ENCODE measurements at regions not wholly inside any gene's neighbourhood (a gene's known extent, or its start where the extent isn't known, plus 50 kb on each side); places are given as distances from the start of the nearest gene placed in this dataset.

DNA sequence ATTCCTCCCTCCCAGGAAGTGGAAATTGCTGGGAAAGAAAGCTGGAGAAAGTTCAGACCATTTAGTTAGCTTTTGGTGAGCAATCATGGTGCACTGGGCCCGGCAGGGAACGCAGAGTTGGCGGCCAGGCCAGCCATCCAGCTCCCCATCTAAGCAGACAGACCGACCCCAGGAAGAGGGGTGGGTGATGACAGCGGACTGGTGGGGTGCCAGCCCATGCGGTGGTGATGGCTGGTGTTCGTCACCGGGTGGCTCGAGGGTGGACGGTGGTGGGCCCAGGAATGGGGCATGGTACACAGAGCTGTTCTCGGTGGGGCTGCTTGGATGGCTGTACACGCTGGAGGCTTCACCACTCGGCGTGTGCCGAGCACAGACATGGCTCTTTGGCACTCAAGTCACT lies 85.6 kb upstream of the ARAP3 start:
- TF ChIP-seq CTCF (IDR thresholded peaks at IDR 0.05) (no peak), POLR2A (IDR thresholded peaks at IDR 0.05) (no peak)
- H3K27me3 ChIP-seq: peaks cover 0 to 12% (median 0%) of the 10 kb centered on the region in 4 donors
- H3K27ac ChIP-seq: no peak overlapping the region
- H3K4me3 ChIP-seq: no peak overlapping the region
- intact Hi-C loops (cut with DNase I): no loop called here
- H3K36me3 ChIP-seq: no peaks in the 10 kb centered on the region
- no peak for DNase-seq
- H3K4me1 ChIP-seq: no peaks in the 10 kb centered on the region
- no peaks in the 10 kb centered on the region for H3K9me3 ChIP-seq
- WGBS, 2 donors: 77 to 84% methylated on average over 9 to 10 of the region's 15 CpGs

DNA sequence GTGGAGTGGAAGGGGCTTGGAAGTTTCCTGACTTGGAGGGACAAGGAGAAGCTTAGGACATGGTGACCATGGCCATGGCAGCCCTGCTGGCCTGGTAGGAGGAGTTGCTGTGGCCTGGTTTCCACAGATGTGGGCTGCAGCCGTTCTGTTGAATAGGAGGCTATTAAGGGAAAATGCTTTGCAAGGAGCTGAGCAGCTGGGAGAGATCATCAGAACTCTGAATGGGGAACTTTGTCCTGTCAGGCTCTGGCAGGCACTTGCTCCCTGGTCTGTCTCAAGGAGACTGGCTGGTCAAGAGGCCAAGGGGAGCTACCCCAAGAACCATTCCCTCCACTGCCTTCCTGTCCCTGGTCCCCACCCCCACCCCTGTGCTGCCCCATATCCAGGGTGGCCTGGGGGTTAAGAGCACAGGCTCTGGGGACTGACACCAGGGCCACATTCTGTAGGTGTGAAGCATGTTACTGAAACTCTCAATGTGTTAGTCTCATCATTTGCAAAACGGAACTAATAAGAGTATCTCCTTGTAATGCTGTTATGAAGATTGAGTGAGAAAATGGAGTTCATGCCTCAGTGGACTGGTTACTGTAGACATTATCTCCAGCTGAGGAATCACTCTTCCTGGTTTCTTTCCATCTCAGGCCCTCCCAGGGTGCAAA lies 84.0 kb upstream of the ARAP3 start:
- peaks cover 0 to 22% (median 0%) of the 10 kb centered on the region in 4 donors for H3K27me3 ChIP-seq
- H3K9me3 ChIP-seq: no peaks in the 10 kb centered on the region
- H3K36me3 ChIP-seq: no peaks in the 10 kb centered on the region
- DNase-seq: no peak
- H3K27ac ChIP-seq: no peak overlapping the region
- TF ChIP-seq CTCF (IDR thresholded peaks at IDR 0.05) (no peak), POLR2A (IDR thresholded peaks at IDR 0.05) (no peak)
- H3K4me3 ChIP-seq: no peak overlapping the region
- 47 to 57% methylated on average over 1 to 2 of the region's 2 CpGs for WGBS, 2 donors
- H3K4me1 ChIP-seq: no peaks in the 10 kb centered on the region
- intact Hi-C loops (cut with DNase I): no loop called here

DNA sequence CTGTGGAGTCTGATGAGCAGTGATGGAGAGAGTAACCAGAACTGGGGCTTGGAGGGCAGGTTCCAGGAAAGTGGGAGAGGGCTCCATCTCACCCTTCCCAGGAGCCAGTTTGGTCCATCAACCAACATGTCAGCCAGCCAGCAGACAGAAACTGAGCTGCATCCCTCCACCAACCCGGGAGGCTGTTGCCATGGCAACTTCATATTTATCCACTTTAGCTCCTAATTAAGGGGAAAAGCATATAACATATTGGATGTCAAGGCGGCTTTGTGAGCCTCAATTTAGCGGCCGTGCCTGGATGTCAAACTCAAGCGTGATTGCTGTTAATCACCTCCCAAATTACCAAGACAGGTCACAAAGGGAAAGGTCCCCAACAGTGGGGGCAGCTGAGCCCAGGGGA lies 81.5 kb upstream of the ARAP3 start:
- H3K27ac ChIP-seq: no peak overlapping the region
- no peak for TF ChIP-seq CTCF (IDR thresholded peaks at IDR 0.05)
- TF ChIP-seq POLR2A (IDR thresholded peaks at IDR 0.05): no peak
- no peak overlapping the region for H3K4me3 ChIP-seq
- no peaks in the 10 kb centered on the region for H3K4me1 ChIP-seq
- no peak for DNase-seq
- H3K9me3 ChIP-seq: no peaks in the 10 kb centered on the region
- 60 to 76% methylated on average over 1 to 5 of the region's 5 CpGs for WGBS, 2 donors
- peaks cover 0 to 46% (median 0%) of the 10 kb centered on the region in 4 donors for H3K27me3 ChIP-seq
- no peaks in the 10 kb centered on the region for H3K36me3 ChIP-seq
- intact Hi-C loops (cut with DNase I): no loop called here

DNA sequence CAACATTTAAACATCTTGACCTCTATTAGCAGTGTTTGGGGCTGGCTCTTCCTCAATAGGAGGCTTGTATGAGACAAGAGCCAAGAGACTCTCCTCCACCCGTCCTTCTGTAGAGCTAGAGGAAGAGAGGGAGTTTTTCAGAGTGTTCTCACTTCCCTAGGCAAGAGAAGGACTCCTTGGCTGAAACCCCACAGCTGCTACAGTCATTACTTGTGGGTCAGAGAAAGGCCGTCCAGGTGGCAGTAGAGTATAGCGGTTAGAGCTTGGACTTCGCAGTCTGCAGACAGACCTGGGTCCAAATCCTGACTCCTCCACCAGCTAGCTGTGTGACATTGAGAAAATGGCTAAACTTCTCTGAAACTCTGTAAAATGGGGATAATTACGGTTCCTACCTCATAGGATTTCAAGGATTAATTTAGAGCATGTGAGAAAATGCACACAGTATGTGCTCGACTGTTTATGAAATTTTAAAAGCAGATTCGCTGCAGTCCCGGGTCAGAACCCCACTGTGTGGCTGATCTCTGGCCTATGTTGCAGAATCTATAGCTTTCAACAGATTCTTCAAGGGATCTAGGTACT lies 80.8 kb upstream of the ARAP3 start:
- Histone ChIP-seq H3K4me3 (no peak overlapping the region), H3K27ac (no peak overlapping the region), H3K27me3 (peaks cover 0 to 53% (median 0%) of the 10 kb centered on the region in 4 donors), H3K9me3 (no peaks in the 10 kb centered on the region), H3K4me1 (no peaks in the 10 kb centered on the region), H3K36me3 (no peaks in the 10 kb centered on the region)
- TF ChIP-seq POLR2A (IDR thresholded peaks at IDR 0.05): no peak
- TF ChIP-seq CTCF (IDR thresholded peaks at IDR 0.05): no peak
- intact Hi-C loops (cut with DNase I): no loop called here
- DNase-seq: no peak
- WGBS, 2 donors: 67 to 78% methylated on average over 5 to 7 of the region's 8 CpGs

- Histone ChIP-seq H3K27ac (no peak overlapping the region), H3K27me3 (peaks cover 0 to 59% (median 0%) of the 10 kb centered on the region in 4 donors), H3K4me3 (no peak overlapping the region), H3K4me1 (no peaks in the 10 kb centered on the region), H3K36me3 (no peaks in the 10 kb centered on the region), H3K9me3 (no peaks in the 10 kb centered on the region)
- WGBS, 2 donors: 34 to 51% methylated on average over 6 to 7 of the region's 11 CpGs
- intact Hi-C loops (cut with DNase I): no loop called here
- TF ChIP-seq POLR2A (IDR thresholded peaks at IDR 0.05): no peak
- no peak for TF ChIP-seq CTCF (IDR thresholded peaks at IDR 0.05)
- no peak for DNase-seq
Measured at GRCh38 chr5:141762316-141762715, 80.3 kb upstream of the ARAP3 start.

Measured in esophagus squamous epithelium (tissue), 5 donors.